ENCODE measurements at regions not wholly inside any gene's neighbourhood (a gene's known extent, or its start where the extent isn't known, plus 50 kb on each side); places are given as distances from the start of the nearest gene placed in this dataset.

GRCh38 chr9:131809941-131810344, 70.1 kb upstream of the RAPGEF1 start:
- peak; percentile 9 for DNase-seq (ENCODE audit: low spot score)

GRCh38 chr9:131808291-131808690, 68.4 kb upstream of the RAPGEF1 start:
- no peak for DNase-seq (ENCODE audit: low spot score)

GRCh38 chr9:131807144-131807983, 67.5 kb upstream of the RAPGEF1 start:
- DNase-seq (ENCODE audit: low spot score) = no peak

GRCh38 chr9:131805803-131806202, 65.9 kb upstream of the RAPGEF1 start:
- DNase-seq (ENCODE audit: low spot score) = no peak

GRCh38 chr9:131804826-131805225, 65.0 kb upstream of the RAPGEF1 start:
- no peak for DNase-seq (ENCODE audit: low spot score)

- DNase-seq (ENCODE audit: low spot score) = no peak
Observed at GRCh38 chr9:131803758-131804411, 64.0 kb upstream of the RAPGEF1 start.

GRCh38 chr9:131801810-131802209, 61.9 kb upstream of the RAPGEF1 start:
- no peak for DNase-seq (ENCODE audit: low spot score)

GRCh38 chr9:131800843-131801242, 61.0 kb upstream of the RAPGEF1 start:
- DNase-seq (ENCODE audit: low spot score) = no peak

GRCh38 chr9:131800366-131800765, 60.5 kb upstream of the RAPGEF1 start:
- no peak for DNase-seq (ENCODE audit: low spot score)

GRCh38 chr9:131799177-131799823, 59.4 kb upstream of the RAPGEF1 start:
- DNase-seq (ENCODE audit: low spot score) = peak; percentile 32

- no peak for DNase-seq (ENCODE audit: low spot score)
Observed at GRCh38 chr9:131798246-131798645, 58.4 kb upstream of the RAPGEF1 start.

- no peak for DNase-seq (ENCODE audit: low spot score)
Observed at GRCh38 chr9:131794393-131794792, 54.5 kb upstream of the RAPGEF1 start.

GRCh38 chr9:131791542-131792254, 51.8 kb upstream of the RAPGEF1 start:
- DNase-seq (ENCODE audit: low spot score) = no peak
